ENCODE measurements at regions not wholly inside any gene's neighbourhood (a gene's known extent, or its start where the extent isn't known, plus 50 kb on each side); places are given as distances from the start of the nearest gene placed in this dataset.
"Not testable (repeated sequence)": the region's sequence is repeated elsewhere in the genome, so short reads cannot be mapped to it uniquely, and the experiment has no call there.

GRCh38 chr9:129434187-129434586 lies 186.7 kb downstream of the C9orf50 start:
- no peak overlapping the region for H3K4me3 ChIP-seq (ENCODE audit: low read length)
- TF ChIP-seq CTCF (conservative IDR thresholded peaks at IDR 0.05; ENCODE audit: low read length) = no peak
- DNase-seq (ENCODE audit: low read depth) = no peak

GRCh38 chr9:129432297-129433154 lies 188.4 kb downstream of the C9orf50 start:
- H3K4me3 ChIP-seq (ENCODE audit: low read length) = no peak overlapping the region
- no peak for TF ChIP-seq CTCF (conservative IDR thresholded peaks at IDR 0.05; ENCODE audit: low read length)
- DNase-seq (ENCODE audit: low read depth) = no peak

DNA sequence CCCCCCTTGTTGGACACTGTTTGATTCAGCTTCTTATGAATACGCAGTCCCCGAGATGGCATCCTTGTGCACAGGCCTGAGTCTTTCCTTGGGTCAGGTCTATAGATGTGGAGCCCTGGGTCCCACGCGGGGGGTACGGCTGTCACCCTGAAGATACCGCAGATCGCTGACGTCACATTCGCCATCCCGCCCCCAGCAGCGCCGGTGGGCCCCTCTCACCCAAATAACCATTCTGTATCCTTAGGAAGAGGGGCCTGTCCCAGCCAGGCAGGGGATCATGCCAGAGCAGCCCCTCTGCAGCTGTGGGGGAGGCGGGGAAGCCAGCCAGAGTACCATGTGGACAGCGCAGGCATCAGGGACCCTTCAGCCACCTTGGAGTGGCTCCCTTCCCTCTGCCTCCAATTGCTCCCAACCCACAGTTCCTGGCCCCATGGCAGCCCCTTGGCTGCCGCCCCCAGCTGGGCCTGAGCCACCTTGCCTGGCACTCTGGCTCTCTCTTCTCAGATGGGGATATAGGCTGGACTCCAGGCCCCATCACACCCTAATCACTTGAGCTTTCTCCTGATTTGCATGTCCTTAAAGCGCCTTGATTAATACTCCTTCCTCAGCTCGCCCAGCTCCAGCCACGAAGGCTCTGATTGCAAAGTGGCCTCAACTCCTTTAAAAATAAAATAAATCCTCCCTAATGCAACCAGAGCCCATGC lies 189.8 kb downstream of the C9orf50 start:
- no peak for DNase-seq (ENCODE audit: low read depth)
- H3K4me3 ChIP-seq (ENCODE audit: low read length) = no peak overlapping the region
- no peak for TF ChIP-seq CTCF (conservative IDR thresholded peaks at IDR 0.05; ENCODE audit: low read length)

DNA sequence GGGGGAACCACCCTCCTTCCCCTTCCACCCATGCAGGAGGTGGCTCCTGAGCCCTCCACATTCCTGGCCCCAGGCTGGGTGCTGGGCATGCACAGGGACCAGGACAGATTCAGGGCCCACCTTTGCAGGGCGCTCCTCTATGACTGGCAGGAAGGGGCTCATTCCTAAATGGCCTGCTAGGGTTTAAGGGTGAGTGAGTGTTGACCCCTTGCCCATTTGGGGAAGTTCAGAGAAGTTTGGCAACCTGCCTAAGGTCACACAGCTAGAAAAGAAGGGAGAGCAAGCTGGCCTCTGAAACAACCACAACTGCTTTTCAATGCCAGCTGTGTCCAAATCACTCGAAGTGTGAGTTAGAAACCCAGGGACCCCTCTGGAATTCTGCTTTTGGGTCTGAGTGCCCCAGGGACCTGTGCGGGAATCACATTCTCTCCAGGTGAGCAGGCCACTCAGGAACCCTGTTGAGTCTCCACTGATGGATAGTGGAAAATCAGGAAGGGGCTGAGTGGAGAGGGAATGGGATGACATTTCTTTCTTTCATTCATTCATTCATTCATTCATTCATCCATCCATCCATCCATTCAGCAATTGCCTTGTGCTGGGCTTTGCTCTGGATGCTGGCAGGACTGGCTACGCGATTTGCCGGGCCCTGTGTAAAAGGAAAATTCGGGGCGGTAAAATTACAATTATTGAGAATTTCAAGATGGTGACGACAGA lies 191.9 kb downstream of the C9orf50 start:
- TF ChIP-seq CTCF (conservative IDR thresholded peaks at IDR 0.05; ENCODE audit: low read length) = no peak
- H3K4me3 ChIP-seq (ENCODE audit: low read length) = no peak overlapping the region
- DNase-seq (ENCODE audit: low read depth) = no peak

DNA sequence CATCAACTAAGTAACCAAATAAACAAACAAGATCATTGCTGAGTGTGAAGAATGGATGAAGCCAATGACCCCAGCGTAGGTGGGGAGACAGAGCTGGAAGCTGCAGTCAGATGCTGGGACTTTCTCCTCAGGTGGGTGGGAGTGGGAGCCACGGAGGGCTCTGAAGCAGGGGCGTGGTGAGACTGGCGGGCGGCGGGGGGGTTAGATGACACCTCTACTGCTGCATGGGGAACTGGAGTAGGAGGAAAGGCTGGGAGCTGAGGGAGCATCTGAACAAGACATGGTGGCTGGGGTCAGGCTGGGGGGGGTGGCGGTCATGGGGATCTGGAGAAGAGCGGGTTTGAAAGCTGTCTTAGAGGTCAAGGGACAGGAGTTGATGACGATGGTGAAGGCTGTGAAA lies 193.8 kb downstream of the C9orf50 start:
- no peak for DNase-seq (ENCODE audit: low read depth)
- no peak overlapping the region for H3K4me3 ChIP-seq (ENCODE audit: low read length)
- no peak for TF ChIP-seq CTCF (conservative IDR thresholded peaks at IDR 0.05; ENCODE audit: low read length)

DNA sequence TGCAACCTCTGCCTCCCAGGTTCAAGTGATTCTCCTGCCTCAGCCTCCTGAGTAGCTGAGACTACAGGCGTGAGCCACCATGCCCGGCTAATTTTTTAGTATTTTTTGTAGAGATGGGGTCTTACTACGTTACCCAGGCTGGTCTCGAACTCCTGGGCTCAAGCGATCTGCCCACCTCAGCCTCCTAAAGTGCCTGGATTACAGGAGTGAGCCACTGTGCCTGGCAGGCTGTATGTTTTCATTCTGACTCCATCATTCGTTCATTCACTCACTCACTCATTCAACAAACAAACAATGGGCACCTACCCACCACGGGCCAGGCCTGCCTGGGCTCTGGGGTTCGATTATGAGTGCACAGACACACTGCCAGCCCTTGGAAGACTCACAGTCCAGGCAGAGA lies 197.1 kb downstream of the C9orf50 start:
- not testable (repeated sequence) for DNase-seq (ENCODE audit: low read depth); H3K4me3 ChIP-seq (ENCODE audit: low read length)

- no peak overlapping the region for H3K4me3 ChIP-seq (ENCODE audit: low read length)
- no peak for TF ChIP-seq CTCF (conservative IDR thresholded peaks at IDR 0.05; ENCODE audit: low read length)
- DNase-seq (ENCODE audit: low read depth) = no peak
These were observed 197.7 kb downstream of the C9orf50 start for GRCh38 chr9:129423216-129423615.
